ENCODE measurements at regions not wholly inside any gene's neighbourhood (a gene's known extent, or its start where the extent isn't known, plus 50 kb on each side); places are given as distances from the start of the nearest gene placed in this dataset.
"Not testable (repeated sequence)": the region's sequence is repeated elsewhere in the genome, so short reads cannot be mapped to it uniquely, and the experiment has no call there.

DNA sequence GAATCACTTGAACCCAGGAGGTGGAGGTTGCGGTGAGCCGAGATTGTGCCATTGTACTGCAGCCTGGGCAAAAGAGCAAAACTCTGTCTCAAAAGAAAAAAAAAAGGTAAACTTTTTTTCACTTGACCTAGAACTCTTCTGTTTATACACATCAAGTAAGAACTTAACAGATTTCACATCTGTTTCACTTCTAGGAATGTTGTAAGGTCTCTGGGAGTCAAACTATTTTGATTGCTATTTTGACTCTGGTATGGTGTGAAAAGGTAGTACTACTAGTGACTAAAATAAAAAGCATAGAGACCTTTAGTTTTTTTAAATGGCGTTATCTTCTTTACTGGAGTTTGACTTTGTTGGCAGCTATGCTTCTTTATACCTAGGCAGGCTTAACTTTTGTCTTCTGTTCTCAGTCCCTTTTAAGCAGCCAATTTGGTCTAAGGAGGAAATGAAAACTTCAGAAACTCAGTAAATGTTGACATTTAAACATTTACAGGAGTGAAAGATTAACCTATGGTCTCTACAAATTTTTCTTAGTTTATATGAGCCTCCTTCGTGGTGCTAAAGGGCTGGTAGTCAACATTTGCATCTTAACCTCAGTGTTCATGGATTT is 84.7 kb downstream of the METTL2B start:
- H3K27ac Mint-ChIP-seq, H3K9me3 Mint-ChIP-seq, DNase-seq, H3K4me3 Mint-ChIP-seq, H3K27me3 Mint-ChIP-seq, ATAC-seq: not testable (repeated sequence)
- H3K4me1 Mint-ChIP-seq = peaks cover 11% of the 10 kb centered on the region
- H3K36me3 Mint-ChIP-seq (ENCODE audit: low read depth) = peaks cover 14% of the 10 kb centered on the region

DNA sequence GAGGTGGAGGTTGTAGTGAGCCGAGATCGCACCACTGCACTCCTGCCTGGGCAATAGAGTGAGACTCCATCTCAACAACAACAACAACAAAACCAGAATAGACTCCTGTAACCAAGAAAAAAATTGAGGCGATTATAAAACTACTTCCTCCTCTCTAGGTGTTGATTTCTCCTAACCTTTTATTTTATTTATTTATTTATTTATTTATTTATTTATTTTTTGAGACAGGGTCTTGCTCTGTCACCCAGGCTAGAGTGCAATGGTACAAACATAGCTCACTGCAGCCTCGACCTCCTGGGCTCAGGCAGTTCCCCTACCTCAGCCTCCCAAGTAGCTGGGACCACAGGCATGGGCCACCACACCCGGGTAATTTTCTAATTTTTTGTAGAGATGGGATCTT is 86.2 kb downstream of the METTL2B start:
- DNase-seq, H3K4me3 Mint-ChIP-seq, ATAC-seq, H3K27me3 Mint-ChIP-seq, H3K9me3 Mint-ChIP-seq, H3K27ac Mint-ChIP-seq: not testable (repeated sequence)
- peaks cover 11% of the 10 kb centered on the region for H3K36me3 Mint-ChIP-seq (ENCODE audit: low read depth)
- H3K4me1 Mint-ChIP-seq = peaks cover 11% of the 10 kb centered on the region

- not testable (repeated sequence) for H3K9me3 Mint-ChIP-seq, H3K27ac Mint-ChIP-seq, DNase-seq, H3K27me3 Mint-ChIP-seq, ATAC-seq, H3K4me3 Mint-ChIP-seq
- Mint-ChIP-seq H3K4me1 (peaks cover 16% of the 10 kb centered on the region), H3K36me3 (ENCODE audit: low read depth) (peaks cover 19% of the 10 kb centered on the region)
These were observed 87.7 kb downstream of the METTL2B start for GRCh38 chr7:128564123-128564700.

DNA sequence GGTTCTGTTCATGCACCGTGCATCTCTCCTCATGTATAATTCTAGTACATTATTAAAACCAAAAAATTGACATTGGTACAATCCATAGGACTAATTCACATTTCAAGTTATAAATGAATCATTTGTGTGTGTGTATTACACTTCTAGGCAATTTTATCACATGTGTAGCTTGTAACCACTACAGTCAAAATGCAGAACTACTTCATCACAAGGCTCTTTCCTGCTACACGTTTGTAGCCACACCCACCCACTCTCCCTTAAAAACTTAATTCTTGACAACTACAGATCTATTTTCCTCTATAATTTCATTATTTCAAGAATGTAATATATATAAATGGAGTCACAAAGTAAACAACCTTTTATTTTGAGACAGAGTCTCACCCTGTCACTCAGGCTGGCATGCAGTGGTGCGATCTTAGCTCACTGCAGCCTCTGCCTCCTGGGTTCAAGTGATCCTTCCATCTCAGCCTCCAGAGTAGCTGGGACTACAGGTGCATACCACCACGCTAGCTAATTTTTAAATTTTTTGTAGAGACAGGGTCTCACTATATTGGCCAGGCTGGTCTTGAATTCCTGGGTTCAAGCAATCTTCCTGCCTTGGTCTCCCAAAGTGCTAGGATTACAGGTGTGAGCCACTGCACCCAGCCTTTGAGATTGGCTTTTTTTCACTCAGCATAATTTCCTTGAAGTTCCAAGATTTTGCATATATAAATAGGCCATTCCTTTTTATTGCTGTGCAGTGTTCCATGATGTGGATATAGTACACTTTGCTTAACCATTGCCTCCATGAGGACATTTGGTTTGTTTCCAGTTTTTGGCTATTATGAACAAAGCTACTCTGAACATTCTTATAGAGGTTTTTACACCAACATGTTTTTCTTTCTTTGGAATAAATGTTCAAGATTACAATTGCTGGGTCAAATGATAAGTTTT is 88.7 kb downstream of the METTL2B start:
- DNase-seq, H3K4me3 Mint-ChIP-seq: not testable (repeated sequence)

GRCh38 chr7:128575277-128575676 is 96.8 kb upstream of the GARIN1A start:
- not testable (repeated sequence) for H3K4me3 Mint-ChIP-seq, H3K9me3 Mint-ChIP-seq, H3K4me1 Mint-ChIP-seq, H3K27ac Mint-ChIP-seq, DNase-seq, ATAC-seq, H3K27me3 Mint-ChIP-seq
- peaks cover 11% of the 10 kb centered on the region for H3K36me3 Mint-ChIP-seq (ENCODE audit: low read depth)

More for the DNA sequence above, 88.7 kb downstream of the METTL2B start:
- H3K36me3 Mint-ChIP-seq (ENCODE audit: low read depth) = peaks cover 19% of the 10 kb centered on the region
- not testable (repeated sequence) for H3K27ac Mint-ChIP-seq, H3K9me3 Mint-ChIP-seq, ATAC-seq, H3K27me3 Mint-ChIP-seq
- H3K4me1 Mint-ChIP-seq = peaks cover 12% of the 10 kb centered on the region

DNA sequence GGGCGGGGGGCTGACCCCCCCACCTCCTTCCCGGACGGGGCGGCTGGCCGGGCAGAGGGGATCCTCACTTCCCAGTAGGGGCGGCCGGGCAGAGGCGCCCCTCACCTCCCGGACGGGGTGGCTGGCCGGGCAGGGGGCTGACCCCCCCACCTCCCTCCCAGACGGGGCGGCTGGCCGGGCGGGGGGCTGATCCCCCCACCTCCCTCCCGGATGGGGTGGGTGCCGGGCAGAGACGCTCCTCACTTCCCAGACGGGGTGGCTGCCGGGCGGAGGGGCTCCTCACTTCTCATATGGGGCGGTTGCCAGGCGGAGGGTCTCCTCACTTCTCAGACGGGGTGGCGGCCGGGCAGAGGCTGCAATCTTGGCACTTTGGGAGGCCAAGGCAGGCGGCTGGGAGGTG is 95.1 kb upstream of the GARIN1A start:
- H3K9me3 Mint-ChIP-seq, ATAC-seq, H3K27ac Mint-ChIP-seq, H3K4me3 Mint-ChIP-seq, H3K4me1 Mint-ChIP-seq, DNase-seq, H3K27me3 Mint-ChIP-seq: not testable (repeated sequence)
- peaks cover 11% of the 10 kb centered on the region for H3K36me3 Mint-ChIP-seq (ENCODE audit: low read depth)

DNA sequence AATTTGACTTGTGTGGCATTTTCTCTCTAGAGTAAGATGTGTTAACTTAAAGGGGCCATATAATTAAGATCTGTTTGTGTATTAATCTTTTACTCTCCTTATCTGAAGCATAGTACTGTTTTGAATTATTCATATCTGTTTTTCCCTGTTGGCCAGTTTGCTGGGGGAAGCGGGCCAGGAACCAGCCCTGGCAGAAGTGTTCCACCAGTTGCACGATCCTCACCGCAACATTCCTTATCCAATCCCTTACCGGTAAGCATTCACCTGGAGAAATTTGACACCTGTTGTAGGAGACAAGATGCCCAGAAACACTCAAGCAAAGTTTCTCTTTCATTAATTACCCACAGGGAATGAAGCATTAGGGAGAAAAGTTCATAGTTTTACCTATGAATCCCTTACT is 92.2 kb upstream of the GARIN1A start:
- not testable (repeated sequence) for H3K4me3 Mint-ChIP-seq, H3K27me3 Mint-ChIP-seq, H3K4me1 Mint-ChIP-seq, H3K9me3 Mint-ChIP-seq, H3K27ac Mint-ChIP-seq, DNase-seq, ATAC-seq
- H3K36me3 Mint-ChIP-seq (ENCODE audit: low read depth) = peaks cover 10% of the 10 kb centered on the region

DNA sequence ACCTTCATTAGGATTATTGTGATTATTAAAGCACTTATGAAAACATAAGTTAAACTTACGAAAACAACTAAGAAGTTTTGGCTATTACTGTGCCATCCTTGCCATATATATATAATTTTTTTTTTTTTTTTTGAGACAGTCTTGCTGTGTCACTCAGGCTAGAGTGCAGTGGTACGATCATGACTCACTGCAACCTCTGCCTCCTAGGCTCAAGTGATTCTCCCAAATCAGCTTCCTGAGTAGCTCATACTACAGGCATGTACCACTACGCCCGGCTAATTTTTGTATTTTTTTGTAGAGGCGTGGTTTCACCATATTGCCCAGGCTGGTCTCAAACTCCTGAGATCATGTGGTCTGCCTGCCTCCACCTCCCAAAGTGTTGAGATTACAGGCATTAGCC is 91.0 kb upstream of the GARIN1A start:
- not testable (repeated sequence) for H3K9me3 Mint-ChIP-seq; H3K27ac Mint-ChIP-seq; H3K4me1 Mint-ChIP-seq; DNase-seq; ATAC-seq; H3K36me3 Mint-ChIP-seq (ENCODE audit: low read depth); H3K4me3 Mint-ChIP-seq; H3K27me3 Mint-ChIP-seq

GRCh38 chr7:128581825-128582561 is 90.1 kb upstream of the GARIN1A start:
- not testable (repeated sequence) for H3K4me1 Mint-ChIP-seq; H3K27ac Mint-ChIP-seq; DNase-seq; H3K27me3 Mint-ChIP-seq; H3K36me3 Mint-ChIP-seq (ENCODE audit: low read depth); H3K9me3 Mint-ChIP-seq; H3K4me3 Mint-ChIP-seq; ATAC-seq

DNA sequence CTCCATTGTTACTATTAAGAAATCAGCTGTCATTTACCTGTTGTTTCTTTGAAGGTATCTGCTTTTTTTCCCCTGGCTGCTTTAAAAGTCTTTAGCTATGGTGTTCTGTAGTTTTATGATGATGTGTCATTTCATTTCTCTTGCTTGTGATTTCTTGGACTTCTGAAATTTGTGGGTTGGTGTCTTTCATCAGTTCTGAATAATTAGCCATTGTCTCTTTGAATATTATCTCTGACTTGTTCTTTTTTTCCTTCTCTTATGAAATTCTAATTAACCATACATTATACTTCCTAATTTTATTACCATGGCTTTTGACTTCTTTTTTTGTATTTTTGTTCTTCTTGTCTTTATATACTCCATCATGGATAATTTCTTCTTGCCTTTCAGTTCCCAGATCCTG is 85.4 kb upstream of the GARIN1A start:
- peaks cover 11% of the 10 kb centered on the region for H3K36me3 Mint-ChIP-seq (ENCODE audit: low read depth)

GRCh38 chr7:128591705-128592104 is 80.4 kb upstream of the GARIN1A start:
- Mint-ChIP-seq H3K4me1 (peaks cover 3% of the 10 kb centered on the region), H3K27me3 (no peaks in the 10 kb centered on the region), H3K9me3 (no peaks in the 10 kb centered on the region), H3K36me3 (ENCODE audit: low read depth) (peaks cover 25% of the 10 kb centered on the region), H3K4me3 (no peak overlapping the region), H3K27ac (no peak overlapping the region)
- ATAC-seq (no peak), DNase-seq (no peak)

More for the DNA sequence above, 85.4 kb upstream of the GARIN1A start:
- peak overlapping the region; percentile 6 for H3K27ac Mint-ChIP-seq
- not testable (repeated sequence) for H3K27me3 Mint-ChIP-seq, H3K4me1 Mint-ChIP-seq, DNase-seq, H3K4me3 Mint-ChIP-seq, ATAC-seq, H3K9me3 Mint-ChIP-seq

GRCh38 chr7:128592209-128592608 is 79.9 kb upstream of the GARIN1A start:
- DNase-seq, H3K4me3 Mint-ChIP-seq, H3K4me1 Mint-ChIP-seq: not testable (repeated sequence)

GRCh38 chr7:128594061-128594460 is 78.0 kb upstream of the GARIN1A start:
- ATAC-seq, H3K9me3 Mint-ChIP-seq: not testable (repeated sequence)

More at GRCh38 chr7:128592209-128592608, 79.9 kb upstream of the GARIN1A start:
- not testable (repeated sequence) for ATAC-seq, H3K27ac Mint-ChIP-seq, H3K9me3 Mint-ChIP-seq, H3K27me3 Mint-ChIP-seq
- H3K36me3 Mint-ChIP-seq (ENCODE audit: low read depth) = peaks cover 23% of the 10 kb centered on the region

More at GRCh38 chr7:128594061-128594460, 78.0 kb upstream of the GARIN1A start:
- not testable (repeated sequence) for H3K27ac Mint-ChIP-seq, H3K4me3 Mint-ChIP-seq, H3K27me3 Mint-ChIP-seq, DNase-seq, H3K4me1 Mint-ChIP-seq
- peaks cover 28% of the 10 kb centered on the region for H3K36me3 Mint-ChIP-seq (ENCODE audit: low read depth)

Measured in activated naive CD8-positive, alpha-beta T cell treated with anti-CD3 and anti-CD28 coated beads, Interleukin-2, amount 50 U/mL, for 24 hours (primary cell).